ENCODE measurements at regions not wholly inside any gene's neighbourhood (a gene's known extent, or its start where the extent isn't known, plus 50 kb on each side); places are given as distances from the start of the nearest gene placed in this dataset.
"Not testable (repeated sequence)": the region's sequence is repeated elsewhere in the genome, so short reads cannot be mapped to it uniquely, and the experiment has no call there.

DNA sequence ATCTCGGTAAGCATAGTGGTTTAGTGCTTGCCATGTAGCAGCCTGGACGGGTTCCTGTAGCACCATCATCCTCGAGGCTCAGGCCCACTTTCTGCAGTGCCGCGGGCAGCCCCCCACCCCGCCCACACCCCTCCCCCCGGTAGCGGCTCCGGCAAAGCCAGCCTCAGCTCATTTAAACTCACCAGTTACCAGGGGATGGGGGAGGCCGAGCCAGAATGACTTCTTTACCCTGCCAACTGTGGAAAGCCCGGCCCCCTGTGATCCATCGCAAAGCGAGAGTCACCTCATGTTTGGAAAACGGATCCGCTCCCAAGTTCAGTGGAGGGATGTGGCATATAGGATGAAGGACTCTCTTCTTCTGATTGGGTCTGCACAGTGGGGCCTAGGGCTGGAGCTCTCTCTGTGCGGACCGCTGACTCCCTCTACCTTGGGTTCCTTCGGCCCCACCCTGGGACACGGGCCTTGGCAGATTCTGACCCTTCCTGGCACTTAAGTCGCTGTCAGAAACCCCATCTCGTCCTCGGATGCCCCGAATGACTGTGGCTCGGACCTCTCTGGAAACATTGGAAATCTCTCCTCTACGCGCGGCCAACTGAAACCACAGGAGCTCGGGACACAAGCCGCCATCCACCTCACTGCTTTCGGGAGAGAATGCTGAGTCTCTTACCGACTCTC lies 337.8 kb upstream of the DEFB115 start:
- DNase-seq (ENCODE audit: low spot score) = no peak

GRCh38 chr20:30921286-30922071 lies 336.0 kb upstream of the DEFB115 start:
- no peak for DNase-seq (ENCODE audit: low spot score)
- TF ChIP-seq, protein P1, sequence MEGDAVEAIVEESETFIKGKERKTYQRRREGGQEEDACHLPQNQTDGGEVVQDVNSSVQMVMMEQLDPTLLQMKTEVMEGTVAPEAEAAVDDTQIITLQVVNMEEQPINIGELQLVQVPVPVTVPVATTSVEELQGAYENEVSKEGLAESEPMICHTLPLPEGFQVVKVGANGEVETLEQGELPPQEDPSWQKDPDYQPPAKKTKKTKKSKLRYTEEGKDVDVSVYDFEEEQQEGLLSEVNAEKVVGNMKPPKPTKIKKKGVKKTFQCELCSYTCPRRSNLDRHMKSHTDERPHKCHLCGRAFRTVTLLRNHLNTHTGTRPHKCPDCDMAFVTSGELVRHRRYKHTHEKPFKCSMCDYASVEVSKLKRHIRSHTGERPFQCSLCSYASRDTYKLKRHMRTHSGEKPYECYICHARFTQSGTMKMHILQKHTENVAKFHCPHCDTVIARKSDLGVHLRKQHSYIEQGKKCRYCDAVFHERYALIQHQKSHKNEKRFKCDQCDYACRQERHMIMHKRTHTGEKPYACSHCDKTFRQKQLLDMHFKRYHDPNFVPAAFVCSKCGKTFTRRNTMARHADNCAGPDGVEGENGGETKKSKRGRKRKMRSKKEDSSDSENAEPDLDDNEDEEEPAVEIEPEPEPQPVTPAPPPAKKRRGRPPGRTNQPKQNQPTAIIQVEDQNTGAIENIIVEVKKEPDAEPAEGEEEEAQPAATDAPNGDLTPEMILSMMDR (IDR thresholded peaks at IDR 0.05; ENCODE audit: extremely low read depth, missing control alignments) = no peak

More for the DNA sequence above, 337.8 kb upstream of the DEFB115 start:
- TF ChIP-seq, protein P1 (IDR thresholded peaks at IDR 0.05; ENCODE audit: extremely low read depth, missing control alignments) = no peak

GRCh38 chr20:30922129-30922528 lies 335.3 kb upstream of the DEFB115 start:
- TF ChIP-seq, protein P1 (IDR thresholded peaks at IDR 0.05; ENCODE audit: extremely low read depth, missing control alignments) = no peak
- no peak for DNase-seq (ENCODE audit: low spot score)

DNA sequence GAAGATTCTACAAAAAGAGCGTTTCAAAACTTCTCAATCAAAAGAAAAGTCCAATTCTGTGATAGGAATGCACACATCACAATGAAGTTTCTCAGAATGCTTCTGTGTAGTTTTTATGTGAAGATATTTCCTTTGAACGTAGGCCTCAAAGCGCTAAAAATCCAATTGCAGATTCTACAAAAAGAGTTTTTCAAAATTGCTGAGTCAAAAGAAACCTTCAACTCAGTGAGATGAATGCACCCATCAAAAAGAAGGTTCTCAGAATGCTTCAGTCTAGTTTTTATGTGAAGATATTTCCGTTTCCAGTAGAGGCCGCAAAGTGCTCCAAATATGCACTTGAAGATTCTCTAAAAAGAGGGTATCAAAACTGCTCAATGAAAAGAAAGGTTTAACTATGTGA lies 319.7 kb upstream of the DEFB115 start:
- TF ChIP-seq, protein P1 (IDR thresholded peaks at IDR 0.05; ENCODE audit: extremely low read depth, missing control alignments) = no peak
- no peak for DNase-seq (ENCODE audit: low spot score)

DNA sequence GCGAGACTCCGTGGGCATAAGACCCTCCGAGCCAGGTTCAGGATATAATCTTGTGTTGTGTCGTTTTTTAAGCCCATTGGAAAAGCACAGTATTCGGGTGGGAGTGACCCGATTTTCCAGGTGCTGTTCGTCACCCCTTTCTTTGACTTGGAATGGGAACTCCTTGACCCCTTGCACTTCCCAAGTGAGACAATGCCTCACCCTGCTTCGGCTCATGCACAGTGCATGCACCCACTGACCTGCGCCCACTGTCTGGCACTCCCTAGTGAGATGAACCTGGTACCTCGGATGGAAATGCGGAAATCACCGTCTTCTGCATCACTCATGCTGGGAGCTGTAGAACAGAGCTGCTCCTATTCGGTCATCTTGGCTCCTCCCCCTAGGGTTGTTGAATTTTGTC lies 307.7 kb upstream of the DEFB115 start:
- TF ChIP-seq, protein P1 (IDR thresholded peaks at IDR 0.05; ENCODE audit: extremely low read depth, missing control alignments) = no peak
- DNase-seq (ENCODE audit: low spot score) = no peak

DNA sequence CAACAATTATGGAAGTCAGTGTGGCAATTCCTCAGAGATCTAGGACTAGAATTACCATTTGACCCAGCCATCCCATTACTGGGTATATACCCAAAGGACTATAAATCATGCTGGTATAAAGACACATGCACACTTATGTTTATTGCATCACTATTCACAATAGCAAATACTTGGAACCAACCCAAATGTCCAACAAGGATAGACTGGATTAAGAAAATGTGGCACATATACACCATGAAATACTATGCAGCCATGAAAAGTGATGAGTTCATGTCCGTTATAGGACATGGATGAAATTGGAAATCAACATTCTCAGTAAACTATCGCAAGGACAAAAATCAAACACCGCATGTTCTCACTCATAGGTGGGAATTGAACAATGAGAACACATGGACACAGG lies 306.4 kb upstream of the DEFB115 start:
- not testable (repeated sequence) for DNase-seq (ENCODE audit: low spot score)

GRCh38 chr20:30956649-30957048 lies 300.8 kb upstream of the DEFB115 start:
- DNase-seq (ENCODE audit: low spot score) = not testable (repeated sequence)

DNA sequence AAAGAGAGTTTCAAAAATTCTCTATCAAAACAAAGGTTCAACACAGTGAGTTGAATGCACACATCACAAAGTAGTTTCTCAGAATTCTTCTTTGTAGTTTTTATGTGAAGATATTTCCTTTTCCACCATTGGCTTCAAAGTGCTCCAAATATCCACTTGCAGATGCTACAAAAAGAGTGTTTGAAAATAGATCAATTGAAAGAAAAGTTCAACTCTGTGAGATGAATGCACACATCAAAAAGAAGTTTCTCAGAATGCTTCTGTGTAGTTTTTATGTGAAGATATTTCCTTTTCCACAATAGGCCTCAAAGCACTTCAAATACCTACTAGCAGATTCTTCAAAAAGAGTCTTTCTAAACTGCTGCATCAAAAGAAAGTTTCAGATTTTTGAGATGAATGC lies 298.3 kb upstream of the DEFB115 start:
- DNase-seq (ENCODE audit: low spot score) = not testable (repeated sequence)

DNA sequence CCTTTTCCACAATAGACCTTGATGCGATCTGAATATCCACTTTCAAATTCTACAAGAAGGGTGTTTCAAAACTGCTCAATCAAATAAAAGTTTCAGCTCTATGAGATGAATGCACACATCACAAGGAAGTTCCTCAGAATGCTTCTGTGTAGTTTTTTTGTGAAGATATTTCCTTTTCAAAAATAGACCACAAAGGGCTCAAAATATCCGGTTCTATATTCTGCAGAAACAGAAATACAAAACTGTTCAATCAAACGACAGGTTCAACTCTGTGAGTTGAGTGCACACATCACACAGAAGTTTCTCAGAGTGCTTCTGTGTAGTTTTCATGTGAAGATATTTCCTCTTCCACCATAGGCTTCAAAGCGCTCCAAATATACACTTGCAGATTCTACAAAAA lies 293.9 kb upstream of the DEFB115 start:
- no peak for DNase-seq (ENCODE audit: low spot score)
- TF ChIP-seq, protein P1 (IDR thresholded peaks at IDR 0.05; ENCODE audit: extremely low read depth, missing control alignments) = no peak

- DNase-seq (ENCODE audit: low spot score) = not testable (repeated sequence)
Measured at GRCh38 chr20:30975859-30976258, 281.6 kb upstream of the DEFB115 start.
